Common myeloid progenitor, CD34-positive (primary cell): ENCODE measurements at regions not wholly inside any gene's neighbourhood (a gene's known extent, or its start where the extent isn't known, plus 50 kb on each side); places are given as distances from the start of the nearest gene placed in this dataset.

Source experiments
- CTCF ChIA-PET: fragments of 350-600 bp; sonication (Branson Sonifier 250); formaldehyde crosslinking; loops from one replicate; lab custom pipeline; 2021; ENCODE audit warnings: antibody characterized with exemption; lab: Charles Lee
- POLR2A ChIA-PET: fragments of 350-600 bp; sonication (Branson Sonifier 250); formaldehyde crosslinking; loops from one replicate; lab custom pipeline; 2021; ENCODE audit warnings: antibody characterized with exemption; lab: Charles Lee
- DNase-seq, 3 donors: peaks; one replicate each; pipeline versions ENCODE4 v3.0.0 to v3.0.0-alpha.2; 2013
- H3K27ac ChIP-seq, 2 experiments: 1 replicate in 1 of 2; 2 replicates in 1 of 2; pipeline ENCODE4 v1.7.0; 2013; ENCODE audit warnings: inconsistent platforms in 2 of 2, low read length in 2 of 2, mild to moderate bottlenecking in 2 of 2, low read depth in 1 of 2, moderate library complexity in 1 of 2; ENCODE audit not compliant: severe bottlenecking in 2 of 2, insufficient read depth in 1 of 2, poor library complexity in 1 of 2
- H3K27me3 ChIP-seq, 5 experiments: replicated peaks in 2 of 5; 1 replicate in 3 of 5; 2 replicates in 2 of 5; pipeline versions ENCODE4 v1.6.1 to v1.7.0; 2013; ENCODE audit warnings: low read length in 4 of 5, mild to moderate bottlenecking in 2 of 5, moderate library complexity in 2 of 5, inconsistent platforms in 1 of 5; ENCODE audit not compliant: insufficient read depth in 5 of 5, control insufficient read depth in 4 of 5
- H3K36me3 ChIP-seq, 4 experiments: 1 replicate in 2 of 4; 2 replicates in 2 of 4; pipeline versions ENCODE4 v1.6.1 to v1.7.0; 2013; ENCODE audit warnings: low read length in 3 of 4, control low read depth in 1 of 4, mild to moderate bottlenecking in 1 of 4; ENCODE audit not compliant: control insufficient read depth in 4 of 4, insufficient read depth in 4 of 4
- H3K4me1 ChIP-seq, 4 experiments: 1 replicate in 3 of 4; 2 replicates in 1 of 4; pipeline versions ENCODE4 v1.6.1 to v1.7.1; 2013; ENCODE audit warnings: low read length in 3 of 4, mild to moderate bottlenecking in 3 of 4, control low read depth in 1 of 4, inconsistent platforms in 1 of 4, moderate library complexity in 1 of 4; ENCODE audit not compliant: control insufficient read depth in 4 of 4, insufficient read depth in 4 of 4; ENCODE audit errors: control extremely low read depth in 1 of 4
- H3K4me3 ChIP-seq, 7 experiments: 1 replicate in 4 of 7; 2 replicates in 3 of 7; pipeline versions ENCODE4 v1.5.1 to v1.7.0; 2013; ENCODE audit warnings: mild to moderate bottlenecking in 7 of 7, low read length in 6 of 7, moderate library complexity in 6 of 7, inconsistent platforms in 2 of 7, low read depth in 2 of 7, control low read depth in 1 of 7; ENCODE audit not compliant: insufficient read depth in 4 of 7, control insufficient read depth in 1 of 7; ENCODE audit errors: extremely low read depth in 1 of 7
- H3K9me3 ChIP-seq, 5 experiments: 1 replicate in 4 of 5; 2 replicates in 1 of 5; pipeline versions ENCODE4 v1.6.1 to v1.7.1; 2013; ENCODE audit warnings: low read length in 4 of 5, mild to moderate bottlenecking in 2 of 5, inconsistent platforms in 1 of 5, low read depth in 1 of 5, moderate library complexity in 1 of 5; ENCODE audit not compliant: control insufficient read depth in 4 of 5, insufficient read depth in 2 of 5; ENCODE audit errors: control extremely low read depth in 1 of 5
- WGBS: methylation state at CpG from one replicate; pipeline ENCODE4 v1.1.5; 2013; ENCODE audit not compliant: insufficient coverage; 5-methylcytosine and 5-hydroxymethylcytosine counted together

- no peaks in the 10 kb centered on the region for H3K27me3 ChIP-seq
- CTCF ChIA-PET = no interaction called here
- no peak for DNase-seq
- no peaks in the 10 kb centered on the region for H3K9me3 ChIP-seq
- 100% methylated on average over 1 of the region's 3 CpGs for WGBS
- POLR2A ChIA-PET = interaction anchor here (0.6 kb wide), 1 partner anchor 33 kb away, joined by 3 read pairs; no protein-coding TSS in a partner anchor
- no peak overlapping the region for H3K4me3 ChIP-seq
- H3K27ac ChIP-seq = no peak overlapping the region
- H3K36me3 ChIP-seq = no peaks in the 10 kb centered on the region
- H3K4me1 ChIP-seq = no peaks in the 10 kb centered on the region
Measured at GRCh38 chr2:180927030-180927686, 53.2 kb upstream of the UBE2E3 start.

GRCh38 chr2:180925700-180926099, 54.7 kb upstream of the UBE2E3 start:
- Histone ChIP-seq H3K36me3 (no peaks in the 10 kb centered on the region), H3K4me1 (no peaks in the 10 kb centered on the region), H3K4me3 (no peak overlapping the region), H3K9me3 (no peaks in the 10 kb centered on the region), H3K27me3 (no peaks in the 10 kb centered on the region), H3K27ac (no peak overlapping the region)
- ChIA-PET CTCF (no interaction called here), POLR2A (no interaction called here)
- no peak for DNase-seq
- WGBS = 87% methylated on average over 1 of the region's 2 CpGs

GRCh38 chr2:180924063-180924462, 56.3 kb upstream of the UBE2E3 start:
- Histone ChIP-seq H3K27ac (no peak overlapping the region), H3K36me3 (no peaks in the 10 kb centered on the region), H3K4me1 (no peaks in the 10 kb centered on the region), H3K27me3 (no peaks in the 10 kb centered on the region), H3K9me3 (no peaks in the 10 kb centered on the region), H3K4me3 (no peak overlapping the region)
- no peak for DNase-seq
- ChIA-PET POLR2A (no interaction called here), CTCF (no interaction called here)
- no CpG with 5 or more reads among the region's 2 CpGs for WGBS

- POLR2A ChIA-PET = interaction anchor here (0.6 kb wide), 1 partner anchor 232 kb away, joined by 3 read pairs; no protein-coding TSS in a partner anchor
- H3K4me1 ChIP-seq = no peaks in the 10 kb centered on the region
- WGBS = 92% methylated on average over 4 of the region's 9 CpGs
- no peaks in the 10 kb centered on the region for H3K27me3 ChIP-seq
- H3K4me3 ChIP-seq = no peak overlapping the region
- no peaks in the 10 kb centered on the region for H3K9me3 ChIP-seq
- no peak for DNase-seq
- H3K27ac ChIP-seq = no peak overlapping the region
- CTCF ChIA-PET = interaction anchor here (1.8 kb wide), 1 partner anchor 9 kb away, joined by 4 read pairs; no protein-coding TSS in a partner anchor
- H3K36me3 ChIP-seq = no peaks in the 10 kb centered on the region
Measured at GRCh38 chr2:180910831-180911665, 69.4 kb upstream of the UBE2E3 start.

- POLR2A ChIA-PET = no interaction called here
- H3K27me3 ChIP-seq = no peaks in the 10 kb centered on the region
- no peak overlapping the region for H3K27ac ChIP-seq
- CTCF ChIA-PET = no interaction called here
- H3K4me1 ChIP-seq = no peaks in the 10 kb centered on the region
- WGBS = 100% methylated on average over 1 of the region's 1 CpG
- no peak for DNase-seq
- no peak overlapping the region for H3K4me3 ChIP-seq
- H3K9me3 ChIP-seq = no peaks in the 10 kb centered on the region
- H3K36me3 ChIP-seq = no peaks in the 10 kb centered on the region
Measured at GRCh38 chr2:180907731-180908130, 72.7 kb upstream of the UBE2E3 start.

GRCh38 chr2:180905461-180905860, 74.9 kb upstream of the UBE2E3 start:
- no peak overlapping the region for H3K4me3 ChIP-seq
- no peak for DNase-seq
- no peaks in the 10 kb centered on the region for H3K36me3 ChIP-seq
- ChIA-PET CTCF (no interaction called here), POLR2A (no interaction called here)
- H3K27me3 ChIP-seq = peaks cover 0 to 2% (median 0%) of the 10 kb centered on the region in 5 experiments
- no peak overlapping the region for H3K27ac ChIP-seq
- no peaks in the 10 kb centered on the region for H3K4me1 ChIP-seq
- H3K9me3 ChIP-seq = no peaks in the 10 kb centered on the region

- peak in 1 of 3 donors; percentile 0 for DNase-seq
- Histone ChIP-seq H3K36me3 (no peaks in the 10 kb centered on the region), H3K9me3 (no peaks in the 10 kb centered on the region), H3K4me1 (no peaks in the 10 kb centered on the region), H3K27me3 (peaks cover 0 to 2% (median 0%) of the 10 kb centered on the region in 5 experiments), H3K27ac (no peak overlapping the region), H3K4me3 (no peak overlapping the region)
- POLR2A ChIA-PET = no interaction called here
- CTCF ChIA-PET = no interaction called here
- WGBS = 79% methylated on average over 2 of the region's 4 CpGs
Measured at GRCh38 chr2:180905002-180905401, 75.4 kb upstream of the UBE2E3 start.
